Muscle layer of colon (tissue), 2 donors: ENCODE measurements at regions not wholly inside any gene's neighbourhood (a gene's known extent, or its start where the extent isn't known, plus 50 kb on each side); places are given as distances from the start of the nearest gene placed in this dataset.
A peak's percentile ranks its signal among the peaks of the same experiment; 100 is the strongest.

Experiments
- H3K27ac ChIP-seq: one replicate; pipeline ENCODE4 v1.7.0; 2013; ENCODE audit warnings: low read depth, mild to moderate bottlenecking, low read length, moderate library complexity
- H3K27me3 ChIP-seq, 2 donors: one replicate each; pipeline ENCODE4 v1.7.0; 2013; ENCODE audit warnings: low read length in 2 of 2, mild to moderate bottlenecking in 2 of 2; ENCODE audit not compliant: insufficient read depth in 2 of 2, control insufficient read depth in 1 of 2
- H3K36me3 ChIP-seq: one replicate; pipeline ENCODE4 v1.7.0; 2013; ENCODE audit warnings: mild to moderate bottlenecking, low read length; ENCODE audit not compliant: insufficient read depth
- H3K4me1 ChIP-seq: one replicate; pipeline ENCODE4 v1.7.0; 2013; ENCODE audit warnings: mild to moderate bottlenecking, low read length; ENCODE audit not compliant: insufficient read depth
- H3K4me3 ChIP-seq, 2 donors: one replicate each; pipeline ENCODE4 v1.7.0; 2013; ENCODE audit warnings: low read length in 2 of 2, low read depth in 1 of 2, mild to moderate bottlenecking in 1 of 2, moderate library complexity in 1 of 2
- H3K9ac ChIP-seq: one replicate; pipeline ENCODE4 v1.7.0; 2013; ENCODE audit warnings: low read length
- H3K9me3 ChIP-seq: one replicate; pipeline ENCODE4 v1.7.0; 2013; ENCODE audit warnings: mild to moderate bottlenecking, low read length
- donor health status: abdominal sarcoma.
- donor health status: Adenocarcinoma of cecum.

GRCh38 chr6:132909742-132910141 is 95.4 kb downstream of the RPS12 start:
- Histone ChIP-seq H3K4me1 (no peaks in the 10 kb centered on the region), H3K27ac (no peak overlapping the region), H3K9ac (no peak overlapping the region), H3K36me3 (no peaks in the 10 kb centered on the region), H3K9me3 (no peaks in the 10 kb centered on the region), H3K4me3 (no peak overlapping the region), H3K27me3 (no peaks in the 10 kb centered on the region)

- no peaks in the 10 kb centered on the region for H3K4me1 ChIP-seq
- H3K36me3 ChIP-seq, result no peaks in the 10 kb centered on the region
- H3K9ac ChIP-seq, result no peak overlapping the region
- no peak overlapping the region for H3K27ac ChIP-seq
- H3K27me3 ChIP-seq, result no peaks in the 10 kb centered on the region
- no peaks in the 10 kb centered on the region for H3K9me3 ChIP-seq
- no peak overlapping the region for H3K4me3 ChIP-seq
Measured at GRCh38 chr6:132910759-132911158, 96.4 kb downstream of the RPS12 start.

GRCh38 chr6:132919045-132919860 is 104.9 kb downstream of the RPS12 start:
- Histone ChIP-seq H3K9ac (no peak overlapping the region), H3K27ac (no peak overlapping the region), H3K27me3 (no peaks in the 10 kb centered on the region), H3K4me1 (no peaks in the 10 kb centered on the region), H3K4me3 (peak overlapping the region in 1 of 2 donors; percentile 1), H3K9me3 (no peaks in the 10 kb centered on the region), H3K36me3 (no peaks in the 10 kb centered on the region)

GRCh38 chr6:132927713-132928112 is 113.3 kb downstream of the RPS12 start:
- Histone ChIP-seq H3K27ac (no peak overlapping the region), H3K9ac (no peak overlapping the region), H3K36me3 (no peaks in the 10 kb centered on the region), H3K4me1 (no peaks in the 10 kb centered on the region), H3K4me3 (no peak overlapping the region), H3K27me3 (no peaks in the 10 kb centered on the region), H3K9me3 (no peaks in the 10 kb centered on the region)

- H3K36me3 ChIP-seq, result no peaks in the 10 kb centered on the region
Measured at GRCh38 chr6:132929141-132929540, 114.8 kb downstream of the RPS12 start.

GRCh38 chr6:132931313-132931712 is 116.9 kb downstream of the RPS12 start:
- Histone ChIP-seq H3K27me3 (no peaks in the 10 kb centered on the region), H3K27ac (no peak overlapping the region), H3K9ac (no peak overlapping the region), H3K36me3 (no peaks in the 10 kb centered on the region), H3K9me3 (no peaks in the 10 kb centered on the region), H3K4me3 (no peak overlapping the region), H3K4me1 (no peaks in the 10 kb centered on the region)

More at GRCh38 chr6:132929141-132929540, 114.8 kb downstream of the RPS12 start:
- Histone ChIP-seq H3K9me3 (no peaks in the 10 kb centered on the region), H3K27ac (no peak overlapping the region), H3K4me1 (no peaks in the 10 kb centered on the region), H3K9ac (no peak overlapping the region), H3K27me3 (no peaks in the 10 kb centered on the region), H3K4me3 (no peak overlapping the region)

- Histone ChIP-seq H3K9ac (no peak overlapping the region), H3K4me3 (no peak overlapping the region), H3K36me3 (no peaks in the 10 kb centered on the region), H3K27ac (no peak overlapping the region), H3K9me3 (no peaks in the 10 kb centered on the region), H3K4me1 (no peaks in the 10 kb centered on the region), H3K27me3 (no peaks in the 10 kb centered on the region)
Measured at GRCh38 chr6:132931936-132932514, 117.7 kb downstream of the RPS12 start.

- Histone ChIP-seq H3K4me1 (no peaks in the 10 kb centered on the region), H3K27me3 (no peaks in the 10 kb centered on the region), H3K9me3 (no peaks in the 10 kb centered on the region), H3K4me3 (no peak overlapping the region), H3K27ac (no peak overlapping the region), H3K36me3 (no peaks in the 10 kb centered on the region), H3K9ac (no peak overlapping the region)
Measured at GRCh38 chr6:132932588-132932987, 118.2 kb downstream of the RPS12 start.

- Histone ChIP-seq H3K9ac (no peak overlapping the region), H3K36me3 (no peaks in the 10 kb centered on the region), H3K4me1 (no peaks in the 10 kb centered on the region), H3K9me3 (no peaks in the 10 kb centered on the region), H3K4me3 (no peak overlapping the region), H3K27ac (no peak overlapping the region), H3K27me3 (no peaks in the 10 kb centered on the region)
Measured at GRCh38 chr6:132933090-132933489, 118.7 kb downstream of the RPS12 start.

GRCh38 chr6:132934496-132934895 is 120.1 kb downstream of the RPS12 start:
- Histone ChIP-seq H3K4me1 (no peaks in the 10 kb centered on the region), H3K4me3 (no peak overlapping the region), H3K9me3 (no peaks in the 10 kb centered on the region), H3K36me3 (no peaks in the 10 kb centered on the region), H3K27me3 (no peaks in the 10 kb centered on the region), H3K27ac (no peak overlapping the region), H3K9ac (no peak overlapping the region)

- Histone ChIP-seq H3K4me1 (no peaks in the 10 kb centered on the region), H3K9ac (no peak overlapping the region), H3K4me3 (no peak overlapping the region)
Measured at GRCh38 chr6:132936646-132937045, 122.3 kb downstream of the RPS12 start.

GRCh38 chr6:132937466-132937906 is 123.1 kb downstream of the RPS12 start:
- no peak overlapping the region for H3K27ac ChIP-seq
- no peaks in the 10 kb centered on the region for H3K36me3 ChIP-seq
- no peak overlapping the region for H3K4me3 ChIP-seq
- no peaks in the 10 kb centered on the region for H3K4me1 ChIP-seq
- H3K9ac ChIP-seq, result no peak overlapping the region
- no peaks in the 10 kb centered on the region for H3K27me3 ChIP-seq
- no peaks in the 10 kb centered on the region for H3K9me3 ChIP-seq

More at GRCh38 chr6:132936646-132937045, 122.3 kb downstream of the RPS12 start:
- H3K36me3 ChIP-seq, result no peaks in the 10 kb centered on the region
- no peaks in the 10 kb centered on the region for H3K27me3 ChIP-seq
- no peaks in the 10 kb centered on the region for H3K9me3 ChIP-seq
- no peak overlapping the region for H3K27ac ChIP-seq
